GM23338 (cell line): ENCODE measurements at regions not wholly inside any gene's neighbourhood (a gene's known extent, or its start where the extent isn't known, plus 50 kb on each side); places are given as distances from the start of the nearest gene placed in this dataset.

ENCODE experiments used
- ATAC-seq: fragments of 200-7000 bp; cut with Tn5 transposase; 3 replicates; pipeline ENCODE4 v1.9.1; 2020
- DNase-seq: peaks from one replicate; pipeline ENCODE4 v3.0.0-alpha.2; 2015; ENCODE audit warnings: low spot score
- H2AFZ ChIP-seq: fragments of 200-600 bp; sonication (generic); 2 replicates; pipeline ENCODE4 v1.8.0; 2016; ENCODE audit warnings: antibody characterized with exemption, mild to moderate bottlenecking, moderate library complexity
- H3F3A ChIP-seq: fragments of 200-600 bp; sonication (generic); replicated peaks from 2 replicates; pipeline ENCODE4 v1.8.0; 2017; ENCODE audit warnings: antibody characterized with exemption, mixed run types, low read depth
- H3K27ac ChIP-seq: fragments of 200-600 bp; sonication (generic); 2 replicates; pipeline ENCODE4 v1.6.1; 2016; ENCODE audit warnings: low read depth
- H3K27me3 ChIP-seq: fragments of 200-600 bp; sonication (generic); 2 replicates; pipeline ENCODE4 v1.8.0; 2016; ENCODE audit warnings: mild to moderate bottlenecking, mixed run types, moderate library complexity; ENCODE audit not compliant: insufficient read depth
- H3K36me3 ChIP-seq: fragments of 200-600 bp; sonication (generic); 2 replicates; pipeline ENCODE4 v1.8.0; 2016; ENCODE audit warnings: mild to moderate bottlenecking; ENCODE audit not compliant: insufficient read depth
- H3K4me1 ChIP-seq: fragments of 200-600 bp; sonication (generic); 2 replicates; pipeline ENCODE4 v1.8.0; 2016; ENCODE audit warnings: mild to moderate bottlenecking, moderate library complexity; ENCODE audit not compliant: insufficient read depth
- H3K4me2 ChIP-seq: fragments of 200-600 bp; sonication (generic); 2 replicates; pipeline ENCODE4 v1.7.1; 2017; ENCODE audit warnings: mixed run types
- H3K4me3 ChIP-seq: fragments of 200-600 bp; sonication (generic); 2 replicates; pipeline ENCODE4 v1.6.1; 2016; ENCODE audit warnings: mixed run types
- H3K79me2 ChIP-seq: fragments of 200-600 bp; sonication (generic); replicated peaks from 2 replicates; pipeline ENCODE4 v1.8.0; 2017; ENCODE audit warnings: mild to moderate bottlenecking; ENCODE audit not compliant: insufficient read depth
- H3K9me2 ChIP-seq: fragments of 200-600 bp; sonication (generic); 2 replicates; pipeline ENCODE4 v1.8.0; 2017; ENCODE audit not compliant: insufficient read depth
- H4K20me1 ChIP-seq: fragments of 200-600 bp; sonication (generic); replicated peaks from 2 replicates; pipeline ENCODE4 v1.8.0; 2017; ENCODE audit warnings: mild to moderate bottlenecking; ENCODE audit not compliant: insufficient read depth
- H3K27ac Mint-ChIP-seq: 2 replicates; pipeline ENCODE4 v1.8.0; 2020; ENCODE audit warnings: inconsistent platforms, mild to moderate bottlenecking, moderate library complexity, mixed read lengths
- H3K27me3 Mint-ChIP-seq: 3 replicates; pipeline ENCODE4 v1.8.0; 2022; ENCODE audit warnings: low read depth, mild to moderate bottlenecking, moderate library complexity, mixed read lengths, inconsistent platforms; ENCODE audit not compliant: insufficient read depth, poor library complexity
- H3K36me3 Mint-ChIP-seq: 3 replicates; pipeline ENCODE4 v1.8.0; 2021; ENCODE audit warnings: low read depth, mild to moderate bottlenecking, inconsistent platforms, moderate library complexity, mixed read lengths
- H3K4me1 Mint-ChIP-seq: 3 replicates; pipeline ENCODE4 v1.8.0; 2020; ENCODE audit warnings: mild to moderate bottlenecking, inconsistent platforms, mixed read lengths
- H3K4me3 Mint-ChIP-seq: 3 replicates; pipeline ENCODE4 v1.8.0; 2021; ENCODE audit warnings: moderate library complexity, mild to moderate bottlenecking, inconsistent platforms, mixed read lengths
- H3K9me3 Mint-ChIP-seq: 3 replicates; pipeline ENCODE4 v1.8.0; 2020; ENCODE audit warnings: moderate library complexity, mild to moderate bottlenecking, inconsistent platforms, mixed read lengths
- CREB1 ChIP-seq: fragments of 250-450 bp; sonication (Bioruptor Pico); IDR thresholded peaks from 2 replicates; pipeline ENCODE4 v1.5.0; 2020; ENCODE audit warnings: low read depth, mild to moderate bottlenecking, moderate library complexity
- EZH2 ChIP-seq: fragments of 200-600 bp; sonication (generic); IDR thresholded peaks from one replicate; pipeline ENCODE4 v1.8.0; 2017; ENCODE audit warnings: antibody characterized with exemption, mild to moderate bottlenecking, low read depth; ENCODE audit not compliant: unreplicated experiment
- EZH2phosphoT487 ChIP-seq: fragments of 200-600 bp; sonication (generic); IDR thresholded peaks from one replicate; pipeline ENCODE4 v1.8.1; 2018; ENCODE audit warnings: antibody characterized with exemption; ENCODE audit not compliant: unreplicated experiment
- JUNB ChIP-seq: IDR thresholded peaks from one replicate; pipeline ENCODE4 v1.6.1; 2016; ENCODE audit warnings: antibody characterized with exemption; ENCODE audit not compliant: unreplicated experiment
- NANOG ChIP-seq: IDR thresholded peaks from 2 replicates; pipeline ENCODE4 v1.6.1; 2016; ENCODE audit warnings: antibody characterized with exemption, borderline replicate concordance
- POLR2AphosphoS5 ChIP-seq: IDR thresholded peaks from 2 replicates; pipeline ENCODE4 v1.6.1; 2016; ENCODE audit warnings: antibody characterized with exemption, low read depth
- STAT1 ChIP-seq: IDR thresholded peaks from one replicate; pipeline ENCODE4 v1.6.1; 2016; ENCODE audit warnings: antibody characterized with exemption; ENCODE audit not compliant: unreplicated experiment
- ZNF114 ChIP-seq: fragments of 250-450 bp; sonication (Bioruptor Pico); IDR thresholded peaks from 2 replicates; pipeline ENCODE4 v1.5.0; 2020; ENCODE audit warnings: mild to moderate bottlenecking, moderate library complexity
- TF ChIP-seq, protein P1 (sequence below): fragments of 250-450 bp; sonication (Bioruptor Pico); IDR thresholded peaks from 2 replicates; pipeline ENCODE4 v1.5.0; 2020; ENCODE audit warnings: mild to moderate bottlenecking, moderate library complexity
- TF ChIP-seq, protein P2 (sequence below): IDR thresholded peaks from one replicate; pipeline ENCODE4 v1.6.1; 2018; ENCODE audit warnings: antibody characterized with exemption; ENCODE audit not compliant: unreplicated experiment
- TF ChIP-seq, protein P3 (sequence below): IDR thresholded peaks from 2 replicates; pipeline ENCODE4 v1.6.1; 2016; ENCODE audit warnings: antibody characterized with exemption

DNA sequence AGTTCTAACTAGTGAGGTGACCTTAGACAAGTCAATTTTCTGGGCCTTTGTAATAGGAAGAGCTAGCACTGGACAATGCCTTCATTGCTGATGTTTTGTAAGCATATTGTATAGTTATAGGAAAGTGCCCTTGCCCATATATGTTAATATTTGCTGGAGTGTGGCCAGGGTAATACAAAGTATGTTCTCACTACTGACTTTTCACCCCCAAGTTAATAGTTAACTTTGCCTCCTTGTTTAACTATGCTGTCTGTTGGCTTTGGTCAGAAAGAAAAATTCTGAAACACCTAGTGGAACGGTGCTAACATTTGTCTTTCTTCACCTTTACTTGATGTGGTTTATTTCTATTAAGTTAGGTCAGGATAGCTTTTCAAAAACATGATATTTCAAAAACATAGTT is 287.4 kb upstream of the CTNNB1 start (continued):
- TF ChIP-seq, protein P1, sequence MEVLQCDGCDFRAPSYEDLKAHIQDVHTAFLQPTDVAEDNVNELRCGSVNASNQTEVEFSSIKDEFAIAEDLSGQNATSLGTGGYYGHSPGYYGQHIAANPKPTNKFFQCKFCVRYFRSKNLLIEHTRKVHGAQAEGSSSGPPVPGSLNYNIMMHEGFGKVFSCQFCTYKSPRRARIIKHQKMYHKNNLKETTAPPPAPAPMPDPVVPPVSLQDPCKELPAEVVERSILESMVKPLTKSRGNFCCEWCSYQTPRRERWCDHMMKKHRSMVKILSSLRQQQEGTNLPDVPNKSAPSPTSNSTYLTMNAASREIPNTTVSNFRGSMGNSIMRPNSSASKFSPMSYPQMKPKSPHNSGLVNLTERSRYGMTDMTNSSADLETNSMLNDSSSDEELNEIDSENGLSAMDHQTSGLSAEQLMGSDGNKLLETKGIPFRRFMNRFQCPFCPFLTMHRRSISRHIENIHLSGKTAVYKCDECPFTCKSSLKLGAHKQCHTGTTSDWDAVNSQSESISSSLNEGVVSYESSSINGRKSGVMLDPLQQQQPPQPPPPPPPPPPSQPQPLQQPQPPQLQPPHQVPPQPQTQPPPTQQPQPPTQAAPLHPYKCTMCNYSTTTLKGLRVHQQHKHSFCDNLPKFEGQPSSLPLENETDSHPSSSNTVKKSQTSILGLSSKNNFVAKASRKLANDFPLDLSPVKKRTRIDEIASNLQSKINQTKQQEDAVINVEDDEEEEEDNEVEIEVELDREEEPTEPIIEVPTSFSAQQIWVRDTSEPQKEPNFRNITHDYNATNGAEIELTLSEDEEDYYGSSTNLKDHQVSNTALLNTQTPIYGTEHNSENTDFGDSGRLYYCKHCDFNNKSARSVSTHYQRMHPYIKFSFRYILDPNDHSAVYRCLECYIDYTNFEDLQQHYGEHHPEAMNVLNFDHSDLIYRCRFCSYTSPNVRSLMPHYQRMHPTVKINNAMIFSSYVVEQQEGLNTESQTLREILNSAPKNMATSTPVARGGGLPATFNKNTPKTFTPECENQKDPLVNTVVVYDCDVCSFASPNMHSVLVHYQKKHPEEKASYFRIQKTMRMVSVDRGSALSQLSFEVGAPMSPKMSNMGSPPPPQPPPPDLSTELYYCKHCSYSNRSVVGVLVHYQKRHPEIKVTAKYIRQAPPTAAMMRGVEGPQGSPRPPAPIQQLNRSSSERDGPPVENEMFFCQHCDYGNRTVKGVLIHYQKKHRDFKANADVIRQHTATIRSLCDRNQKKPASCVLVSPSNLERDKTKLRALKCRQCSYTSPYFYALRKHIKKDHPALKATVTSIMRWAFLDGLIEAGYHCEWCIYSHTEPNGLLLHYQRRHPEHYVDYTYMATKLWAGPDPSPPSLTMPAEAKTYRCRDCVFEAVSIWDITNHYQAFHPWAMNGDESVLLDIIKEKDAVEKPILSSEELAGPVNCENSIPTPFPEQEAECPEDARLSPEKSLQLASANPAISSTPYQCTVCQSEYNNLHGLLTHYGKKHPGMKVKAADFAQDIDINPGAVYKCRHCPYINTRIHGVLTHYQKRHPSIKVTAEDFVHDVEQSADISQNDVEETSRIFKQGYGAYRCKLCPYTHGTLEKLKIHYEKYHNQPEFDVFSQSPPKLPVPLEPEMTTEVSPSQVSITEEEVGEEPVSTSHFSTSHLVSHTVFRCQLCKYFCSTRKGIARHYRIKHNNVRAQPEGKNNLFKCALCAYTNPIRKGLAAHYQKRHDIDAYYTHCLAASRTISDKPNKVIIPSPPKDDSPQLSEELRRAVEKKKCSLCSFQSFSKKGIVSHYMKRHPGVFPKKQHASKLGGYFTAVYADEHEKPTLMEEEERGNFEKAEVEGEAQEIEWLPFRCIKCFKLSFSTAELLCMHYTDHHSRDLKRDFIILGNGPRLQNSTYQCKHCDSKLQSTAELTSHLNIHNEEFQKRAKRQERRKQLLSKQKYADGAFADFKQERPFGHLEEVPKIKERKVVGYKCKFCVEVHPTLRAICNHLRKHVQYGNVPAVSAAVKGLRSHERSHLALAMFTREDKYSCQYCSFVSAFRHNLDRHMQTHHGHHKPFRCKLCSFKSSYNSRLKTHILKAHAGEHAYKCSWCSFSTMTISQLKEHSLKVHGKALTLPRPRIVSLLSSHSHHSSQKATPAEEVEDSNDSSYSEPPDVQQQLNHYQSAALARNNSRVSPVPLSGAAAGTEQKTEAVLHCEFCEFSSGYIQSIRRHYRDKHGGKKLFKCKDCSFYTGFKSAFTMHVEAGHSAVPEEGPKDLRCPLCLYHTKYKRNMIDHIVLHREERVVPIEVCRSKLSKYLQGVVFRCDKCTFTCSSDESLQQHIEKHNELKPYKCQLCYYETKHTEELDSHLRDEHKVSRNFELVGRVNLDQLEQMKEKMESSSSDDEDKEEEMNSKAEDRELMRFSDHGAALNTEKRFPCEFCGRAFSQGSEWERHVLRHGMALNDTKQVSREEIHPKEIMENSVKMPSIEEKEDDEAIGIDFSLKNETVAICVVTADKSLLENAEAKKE (CRISPR knock-in tag), result no peak

DNA sequence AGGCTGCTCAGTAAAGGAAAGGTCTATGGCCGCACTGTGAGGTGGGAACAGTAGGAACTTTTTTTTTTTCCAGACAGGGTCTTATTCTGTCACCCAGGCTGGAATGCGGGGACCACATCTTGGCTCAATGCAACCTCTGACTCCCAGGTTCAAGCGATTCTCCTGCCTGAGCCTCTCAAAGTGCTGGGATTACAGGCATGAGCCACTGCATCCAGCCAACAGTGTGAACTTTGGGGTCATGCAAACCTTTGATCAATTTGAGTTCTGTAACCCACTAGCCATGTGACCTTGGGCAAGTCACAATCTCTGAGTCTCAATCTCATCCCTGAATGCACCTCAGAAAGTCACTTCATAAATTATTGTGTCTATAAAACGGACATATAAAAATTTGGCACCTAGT is 286.8 kb upstream of the CTNNB1 start:
- Histone ChIP-seq H3K36me3 (no peaks in the 10 kb centered on the region), H3K27ac (no peak overlapping the region), H3K4me1 (no peaks in the 10 kb centered on the region), H2AFZ (no peak overlapping the region), H3K9me2 (peaks cover 7% of the 10 kb centered on the region; the same call in 1 of the 2 replicates), H3K4me3 (no peak overlapping the region), H3F3A (no peaks in the 10 kb centered on the region), H3K79me2 (no peaks in the 10 kb centered on the region), H3K4me2 (no peak overlapping the region), H3K27me3 (no peaks in the 10 kb centered on the region), H4K20me1 (no peaks in the 10 kb centered on the region)
- Mint-ChIP-seq H3K4me1 (peaks cover 6% of the 10 kb centered on the region; the same call in 2 of the 3 replicates), H3K36me3 (no peaks in the 10 kb centered on the region), H3K9me3 (no peaks in the 10 kb centered on the region), H3K27ac (no peak overlapping the region), H3K4me3 (no peak overlapping the region), H3K27me3 (peaks cover 3% of the 10 kb centered on the region)
- ATAC-seq, result no peak
- no peak for DNase-seq
- TF ChIP-seq EZH2phosphoT487 (no peak), EZH2 (no peak), STAT1 (no peak), ZNF114 (no peak), NANOG (no peak), JUNB (no peak), POLR2AphosphoS5 (no peak), CREB1 (no peak)
- TF ChIP-seq, protein P2, sequence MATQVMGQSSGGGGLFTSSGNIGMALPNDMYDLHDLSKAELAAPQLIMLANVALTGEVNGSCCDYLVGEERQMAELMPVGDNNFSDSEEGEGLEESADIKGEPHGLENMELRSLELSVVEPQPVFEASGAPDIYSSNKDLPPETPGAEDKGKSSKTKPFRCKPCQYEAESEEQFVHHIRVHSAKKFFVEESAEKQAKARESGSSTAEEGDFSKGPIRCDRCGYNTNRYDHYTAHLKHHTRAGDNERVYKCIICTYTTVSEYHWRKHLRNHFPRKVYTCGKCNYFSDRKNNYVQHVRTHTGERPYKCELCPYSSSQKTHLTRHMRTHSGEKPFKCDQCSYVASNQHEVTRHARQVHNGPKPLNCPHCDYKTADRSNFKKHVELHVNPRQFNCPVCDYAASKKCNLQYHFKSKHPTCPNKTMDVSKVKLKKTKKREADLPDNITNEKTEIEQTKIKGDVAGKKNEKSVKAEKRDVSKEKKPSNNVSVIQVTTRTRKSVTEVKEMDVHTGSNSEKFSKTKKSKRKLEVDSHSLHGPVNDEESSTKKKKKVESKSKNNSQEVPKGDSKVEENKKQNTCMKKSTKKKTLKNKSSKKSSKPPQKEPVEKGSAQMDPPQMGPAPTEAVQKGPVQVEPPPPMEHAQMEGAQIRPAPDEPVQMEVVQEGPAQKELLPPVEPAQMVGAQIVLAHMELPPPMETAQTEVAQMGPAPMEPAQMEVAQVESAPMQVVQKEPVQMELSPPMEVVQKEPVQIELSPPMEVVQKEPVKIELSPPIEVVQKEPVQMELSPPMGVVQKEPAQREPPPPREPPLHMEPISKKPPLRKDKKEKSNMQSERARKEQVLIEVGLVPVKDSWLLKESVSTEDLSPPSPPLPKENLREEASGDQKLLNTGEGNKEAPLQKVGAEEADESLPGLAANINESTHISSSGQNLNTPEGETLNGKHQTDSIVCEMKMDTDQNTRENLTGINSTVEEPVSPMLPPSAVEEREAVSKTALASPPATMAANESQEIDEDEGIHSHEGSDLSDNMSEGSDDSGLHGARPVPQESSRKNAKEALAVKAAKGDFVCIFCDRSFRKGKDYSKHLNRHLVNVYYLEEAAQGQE, result no peak
- TF ChIP-seq, protein P3, sequence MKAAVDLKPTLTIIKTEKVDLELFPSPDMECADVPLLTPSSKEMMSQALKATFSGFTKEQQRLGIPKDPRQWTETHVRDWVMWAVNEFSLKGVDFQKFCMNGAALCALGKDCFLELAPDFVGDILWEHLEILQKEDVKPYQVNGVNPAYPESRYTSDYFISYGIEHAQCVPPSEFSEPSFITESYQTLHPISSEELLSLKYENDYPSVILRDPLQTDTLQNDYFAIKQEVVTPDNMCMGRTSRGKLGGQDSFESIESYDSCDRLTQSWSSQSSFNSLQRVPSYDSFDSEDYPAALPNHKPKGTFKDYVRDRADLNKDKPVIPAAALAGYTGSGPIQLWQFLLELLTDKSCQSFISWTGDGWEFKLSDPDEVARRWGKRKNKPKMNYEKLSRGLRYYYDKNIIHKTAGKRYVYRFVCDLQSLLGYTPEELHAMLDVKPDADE, result no peak
